T-cell (primary cell): ENCODE measurements at regions not wholly inside any gene's neighbourhood (a gene's known extent, or its start where the extent isn't known, plus 50 kb on each side); places are given as distances from the start of the nearest gene placed in this dataset.

Experiments
- ATAC-seq, 4 experiments: fragments of 200-7000 bp in 3 of 4; fragments of 150-1000 bp in 1 of 4; cut with Tn5 transposase; replicated peaks in 1 of 4; 1 replicate in 3 of 4; 2 replicates in 1 of 4; pipeline ENCODE4 v1.10.0; 2021; ENCODE audit warnings: moderate library complexity in 3 of 4, mild to moderate bottlenecking in 2 of 4, moderate number of reproducible peaks in 1 of 4
- CTCF ChIA-PET, 2 donors: fragments of 300-600 bp; sonication (Branson Sonifier 250); formaldehyde crosslinking; loops; one replicate each; lab custom pipeline; 2022; ENCODE audit warnings: antibody characterized with exemption in 2 of 2; lab: Charles Lee
- POLR2A ChIA-PET, 2 donors: fragments of 300-600 bp; sonication (Branson Sonifier 250); formaldehyde crosslinking; loops; one replicate each; lab custom pipeline; 2022; ENCODE audit warnings: antibody characterized with exemption in 2 of 2; lab: Charles Lee
- DNase-seq, 35 experiments: peaks; one replicate each; pipeline versions ENCODE4 v3.0.0 to v3.0.0-alpha.2; 2013 to 2023
- H3K27ac ChIP-seq: one replicate; pipeline ENCODE4 v1.5.1; 2013; ENCODE audit warnings: low read length
- H3K27me3 ChIP-seq, 2 experiments: replicated peaks in 1 of 2; 1 replicate in 1 of 2; 2 replicates in 1 of 2; pipeline versions ENCODE4 v1.6.1 to v1.7.0; 2013; ENCODE audit warnings: low read length in 1 of 2, mixed read lengths in 1 of 2; ENCODE audit not compliant: control insufficient read depth in 2 of 2, insufficient read depth in 2 of 2; ENCODE audit errors: extremely low read depth in 1 of 2
- H3K36me3 ChIP-seq, 2 donors: 1 replicate in 1 of 2; 2 replicates in 1 of 2; pipeline versions ENCODE4 v1.6.1 to v1.7.0; 2013; ENCODE audit warnings: low read length in 1 of 2; ENCODE audit not compliant: control insufficient read depth in 2 of 2, insufficient read depth in 1 of 2; ENCODE audit errors: extremely low read depth in 1 of 2
- H3K4me1 ChIP-seq, 2 experiments: 1 replicate in 1 of 2; 2 replicates in 1 of 2; pipeline versions ENCODE4 v1.6.1 to v1.7.0; 2013; ENCODE audit warnings: low read length in 2 of 2, mixed read lengths in 1 of 2; ENCODE audit not compliant: insufficient read depth in 2 of 2, control insufficient read depth in 1 of 2; ENCODE audit errors: extremely low read depth in 1 of 2
- H3K4me3 ChIP-seq, 2 donors: 1 replicate in 1 of 2; 2 replicates in 1 of 2; pipeline versions ENCODE4 v1.5.1 to v1.7.0; 2013; ENCODE audit warnings: mild to moderate bottlenecking in 2 of 2, low read length in 1 of 2, moderate library complexity in 1 of 2; ENCODE audit not compliant: control insufficient read depth in 1 of 2; ENCODE audit errors: extremely low read depth in 1 of 2
- H3K9me3 ChIP-seq: 2 replicates; pipeline ENCODE4 v1.7.0; 2013
- H3K27ac Mint-ChIP-seq, 2 donors: one replicate each; pipeline ENCODE4 v1.8.0; 2020 to 2021; ENCODE audit warnings: mild to moderate bottlenecking in 2 of 2, mixed read lengths in 2 of 2
- H3K27me3 Mint-ChIP-seq, 2 donors: one replicate each; pipeline ENCODE4 v1.8.0; 2021 to 2022; ENCODE audit warnings: mixed read lengths in 2 of 2
- H3K36me3 Mint-ChIP-seq: one replicate; pipeline ENCODE4 v1.8.0; 2021; ENCODE audit warnings: mixed read lengths
- H3K4me1 Mint-ChIP-seq, 3 donors: one replicate each; pipeline ENCODE4 v1.8.0; 2020 to 2022; ENCODE audit warnings: mixed read lengths in 3 of 3, mild to moderate bottlenecking in 1 of 3
- H3K4me3 Mint-ChIP-seq, 3 donors: one replicate each; pipeline ENCODE4 v1.8.0; 2020 to 2022; ENCODE audit warnings: mild to moderate bottlenecking in 3 of 3, mixed read lengths in 3 of 3, moderate library complexity in 3 of 3
- H3K9me3 Mint-ChIP-seq, 3 donors: one replicate each; pipeline ENCODE4 v1.8.0; 2020 to 2022; ENCODE audit warnings: mixed read lengths in 3 of 3
- WGBS: methylation state at CpG from one replicate; pipeline ENCODE4 v1.1.5; 2013; ENCODE audit warnings: missing lambda C conversion rate; ENCODE audit not compliant: insufficient coverage; 5-methylcytosine and 5-hydroxymethylcytosine counted together

DNA sequence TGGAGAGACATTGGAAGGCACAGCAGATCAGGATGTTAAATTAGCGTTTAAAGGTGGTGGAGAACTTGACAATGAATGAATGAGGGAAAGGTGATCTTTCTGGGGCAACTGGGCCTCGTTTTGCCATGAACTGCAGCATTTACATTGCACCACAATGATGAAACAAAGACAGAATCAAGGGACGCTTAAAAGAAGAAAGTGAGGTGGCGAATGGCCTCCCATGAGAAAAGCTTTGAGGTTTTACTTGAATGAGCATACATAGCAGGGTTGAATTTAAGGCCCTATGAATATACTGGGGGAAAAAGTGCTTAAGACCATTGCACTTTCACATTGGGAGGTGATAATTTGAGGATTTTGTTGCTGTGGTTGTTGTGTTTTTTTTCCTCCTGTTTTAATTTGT lies 476.4 kb downstream of the ISL1 start:
- ATAC-seq (no peak), DNase-seq (no peak)
- H3K36me3 ChIP-seq: no peaks in the 10 kb centered on the region
- H3K27ac ChIP-seq: no peak overlapping the region
- no peaks in the 10 kb centered on the region for H3K27me3 Mint-ChIP-seq
- no peaks in the 10 kb centered on the region for H3K4me1 ChIP-seq
- ChIA-PET CTCF (no interaction called here), POLR2A (no interaction called here)
- no peaks in the 10 kb centered on the region for H3K36me3 Mint-ChIP-seq
- H3K9me3 ChIP-seq: no peaks in the 10 kb centered on the region
- peaks cover 0 to 11% (median 9%) of the 10 kb centered on the region in 3 donors for H3K9me3 Mint-ChIP-seq
- H3K4me3 ChIP-seq: no peak overlapping the region
- H3K27me3 ChIP-seq: no peaks in the 10 kb centered on the region
- H3K4me1 Mint-ChIP-seq: no peaks in the 10 kb centered on the region
- H3K4me3 Mint-ChIP-seq: no peak overlapping the region
- no peak overlapping the region for H3K27ac Mint-ChIP-seq
- WGBS: 67% methylated on average over 1 of the region's 4 CpGs

DNA sequence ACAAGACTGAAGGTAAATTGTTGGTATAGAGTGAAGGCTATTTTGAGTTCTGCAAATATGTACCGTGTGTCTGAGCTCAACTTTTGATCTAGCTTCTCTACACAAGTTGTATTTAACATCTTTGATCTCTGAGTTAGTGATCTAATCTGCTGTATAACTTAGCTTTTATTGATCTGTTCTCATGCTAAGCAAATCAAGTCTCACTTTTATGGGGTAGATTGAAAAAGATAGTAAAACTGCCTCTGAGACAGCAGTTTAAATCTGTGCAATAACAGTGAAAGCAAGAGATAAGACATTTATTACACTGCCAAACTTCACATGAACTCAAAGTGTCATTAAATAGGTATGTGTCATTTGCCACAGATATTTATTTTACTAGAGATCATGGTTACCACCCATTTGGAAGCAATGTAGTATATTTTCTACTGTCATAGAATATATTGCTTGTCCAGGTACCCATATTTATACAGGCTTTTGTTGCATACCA lies 477.3 kb downstream of the ISL1 start:
- H3K27ac ChIP-seq: no peak overlapping the region
- no peak for ATAC-seq
- ChIA-PET POLR2A (no interaction called here), CTCF (no interaction called here)
- no CpG with 5 or more reads among the region's 1 CpG for WGBS
- no peaks in the 10 kb centered on the region for H3K27me3 ChIP-seq
- H3K36me3 Mint-ChIP-seq: no peaks in the 10 kb centered on the region
- no peak overlapping the region for H3K4me3 Mint-ChIP-seq
- no peaks in the 10 kb centered on the region for H3K9me3 ChIP-seq
- no peaks in the 10 kb centered on the region for H3K4me1 ChIP-seq
- no peaks in the 10 kb centered on the region for H3K4me1 Mint-ChIP-seq
- H3K36me3 ChIP-seq: no peaks in the 10 kb centered on the region
- peaks cover 0 to 11% (median 9%) of the 10 kb centered on the region in 3 donors for H3K9me3 Mint-ChIP-seq
- H3K27ac Mint-ChIP-seq: no peak overlapping the region
- no peak for DNase-seq
- no peaks in the 10 kb centered on the region for H3K27me3 Mint-ChIP-seq
- no peak overlapping the region for H3K4me3 ChIP-seq

DNA sequence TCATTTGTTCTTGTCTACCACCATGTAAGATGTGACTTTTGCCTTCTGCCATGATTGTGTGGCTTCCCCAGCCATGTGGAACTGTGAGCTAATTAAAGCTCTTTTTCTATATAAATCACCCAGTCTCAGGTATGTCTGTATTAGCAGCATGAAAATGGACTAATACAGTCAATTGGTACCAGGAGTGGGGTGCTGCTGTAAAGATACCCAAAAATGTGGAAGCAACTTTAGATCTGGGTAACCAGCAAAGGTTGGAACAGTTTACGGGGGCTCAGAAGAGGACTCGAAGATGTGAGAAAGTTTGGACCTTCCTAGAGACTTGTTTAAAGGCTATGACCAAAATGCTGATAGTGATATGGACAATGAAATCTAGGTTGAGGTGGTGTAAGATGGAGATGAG lies 488.9 kb downstream of the ISL1 start:
- POLR2A ChIA-PET: interaction anchor here in 1 of 2 donors (0.6 kb wide), 1 partner anchor 102 kb away, joined by 8 read pairs; no protein-coding TSS in a partner anchor
- no peak for ATAC-seq

GRCh38 chr5:51881901-51882300 lies 498.7 kb downstream of the ISL1 start:
- H3K9me3 ChIP-seq: no peaks in the 10 kb centered on the region
- no peaks in the 10 kb centered on the region for H3K27me3 ChIP-seq
- no peak overlapping the region for H3K4me3 ChIP-seq
- DNase-seq: no peak
- Mint-ChIP-seq H3K4me1 (no peaks in the 10 kb centered on the region), H3K4me3 (no peak overlapping the region), H3K36me3 (no peaks in the 10 kb centered on the region), H3K9me3 (peaks cover 0 to 3% (median 0%) of the 10 kb centered on the region in 3 donors), H3K27me3 (no peaks in the 10 kb centered on the region), H3K27ac (no peak overlapping the region)
- H3K36me3 ChIP-seq: no peaks in the 10 kb centered on the region
- ChIA-PET POLR2A (no interaction called here), CTCF (no interaction called here)
- no peak for ATAC-seq
- no peaks in the 10 kb centered on the region for H3K4me1 ChIP-seq
- no peak overlapping the region for H3K27ac ChIP-seq

More for the DNA sequence above, 488.9 kb downstream of the ISL1 start:
- Histone ChIP-seq H3K27me3 (no peaks in the 10 kb centered on the region), H3K4me3 (no peak overlapping the region), H3K36me3 (no peaks in the 10 kb centered on the region), H3K4me1 (no peaks in the 10 kb centered on the region), H3K27ac (no peak overlapping the region), H3K9me3 (no peaks in the 10 kb centered on the region)
- Mint-ChIP-seq H3K9me3 (peaks cover 13 to 38% (median 14%) of the 10 kb centered on the region in 3 donors), H3K4me1 (no peaks in the 10 kb centered on the region), H3K27ac (no peak overlapping the region), H3K27me3 (no peaks in the 10 kb centered on the region), H3K36me3 (no peaks in the 10 kb centered on the region), H3K4me3 (no peak overlapping the region)
- CTCF ChIA-PET: no interaction called here
- no peak for DNase-seq
- WGBS: 91% methylated on average over 2 of the region's 2 CpGs

- H3K27ac Mint-ChIP-seq: no peak overlapping the region
- Histone ChIP-seq H3K9me3 (no peaks in the 10 kb centered on the region), H3K4me1 (no peaks in the 10 kb centered on the region), H3K36me3 (no peaks in the 10 kb centered on the region), H3K4me3 (no peak overlapping the region), H3K27ac (no peak overlapping the region), H3K27me3 (no peaks in the 10 kb centered on the region)
- POLR2A ChIA-PET: no interaction called here
- ATAC-seq (no peak), DNase-seq (no peak)
- no peaks in the 10 kb centered on the region for H3K36me3 Mint-ChIP-seq
- no peaks in the 10 kb centered on the region for H3K27me3 Mint-ChIP-seq
- no CpG with 5 or more reads among the region's 1 CpG for WGBS
- no peak overlapping the region for H3K4me3 Mint-ChIP-seq
- CTCF ChIA-PET: no interaction called here
- H3K4me1 Mint-ChIP-seq: no peaks in the 10 kb centered on the region
- no peaks in the 10 kb centered on the region for H3K9me3 Mint-ChIP-seq
Observed at GRCh38 chr5:51882647-51883046, 499.4 kb downstream of the ISL1 start.

- Mint-ChIP-seq H3K36me3 (no peaks in the 10 kb centered on the region), H3K9me3 (peaks cover 0 to 9% (median 4%) of the 10 kb centered on the region in 3 donors), H3K4me3 (no peak overlapping the region), H3K27me3 (no peaks in the 10 kb centered on the region), H3K4me1 (no peaks in the 10 kb centered on the region), H3K27ac (no peak overlapping the region)
- no peaks in the 10 kb centered on the region for H3K9me3 ChIP-seq
- H3K4me1 ChIP-seq: no peaks in the 10 kb centered on the region
- no peaks in the 10 kb centered on the region for H3K36me3 ChIP-seq
- DNase-seq (no peak), ATAC-seq (no peak)
- CTCF ChIA-PET: no interaction called here
- no CpG with 5 or more reads among the region's 2 CpGs for WGBS
- POLR2A ChIA-PET: no interaction called here
- no peak overlapping the region for H3K4me3 ChIP-seq
- no peaks in the 10 kb centered on the region for H3K27me3 ChIP-seq
- no peak overlapping the region for H3K27ac ChIP-seq
Observed at GRCh38 chr5:51889703-51890102, 506.5 kb downstream of the ISL1 start.
